ENCODE measurements at regions not wholly inside any gene's neighbourhood (a gene's known extent, or its start where the extent isn't known, plus 50 kb on each side); places are given as distances from the start of the nearest gene placed in this dataset.

DNA sequence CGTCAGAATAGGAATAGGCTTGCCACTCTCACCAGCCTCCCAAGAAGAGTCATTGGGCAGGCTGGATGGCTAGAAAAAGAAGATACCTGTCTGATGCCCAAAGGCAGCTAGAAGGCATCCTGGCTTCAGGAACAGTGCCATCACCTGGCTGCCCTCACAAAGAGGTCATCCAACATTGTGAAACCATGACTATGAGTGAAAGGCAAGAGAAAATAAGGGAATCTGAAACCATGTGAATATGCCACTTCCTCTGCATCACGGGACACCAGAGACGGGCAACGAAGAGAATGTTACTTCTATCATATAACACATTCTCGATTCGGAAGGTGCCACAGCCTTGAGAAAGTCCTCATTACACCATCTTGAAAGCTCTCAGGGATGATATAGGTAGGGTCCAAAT, 182.0 kb downstream of the DAD1 start:
- no peak for TF ChIP-seq POLR2AphosphoS5 (IDR thresholded peaks at IDR 0.05; ENCODE audit: borderline replicate concordance, low read depth, low read length)
- no peak for TF ChIP-seq EZH2 (IDR thresholded peaks at IDR 0.05)
- TF ChIP-seq FOXP2 (optimal IDR thresholded peaks at IDR 0.05; ENCODE audit: control extremely low read depth, extremely low read length, insufficient read depth) = no peak

Data from SK-N-MC (cell line).